T-cell (primary cell): ENCODE measurements at regions not wholly inside any gene's neighbourhood (a gene's known extent, or its start where the extent isn't known, plus 50 kb on each side); places are given as distances from the start of the nearest gene placed in this dataset.
"Not testable (repeated sequence)": the region's sequence is repeated elsewhere in the genome, so short reads cannot be mapped to it uniquely, and the experiment has no call there.

Experiments used
- ATAC-seq, 4 experiments: fragments of 200-7000 bp in 3 of 4; fragments of 150-1000 bp in 1 of 4; cut with Tn5 transposase; replicated peaks in 1 of 4; 1 replicate in 3 of 4; 2 replicates in 1 of 4; pipeline ENCODE4 v1.10.0; 2021; ENCODE audit warnings: moderate library complexity in 3 of 4, mild to moderate bottlenecking in 2 of 4, moderate number of reproducible peaks in 1 of 4
- CTCF ChIA-PET, 2 donors: fragments of 300-600 bp; sonication (Branson Sonifier 250); formaldehyde crosslinking; loops; one replicate each; lab custom pipeline; 2022; ENCODE audit warnings: antibody characterized with exemption in 2 of 2; lab: Charles Lee
- POLR2A ChIA-PET, 2 donors: fragments of 300-600 bp; sonication (Branson Sonifier 250); formaldehyde crosslinking; loops; one replicate each; lab custom pipeline; 2022; ENCODE audit warnings: antibody characterized with exemption in 2 of 2; lab: Charles Lee
- DNase-seq, 35 experiments: peaks; one replicate each; pipeline versions ENCODE4 v3.0.0 to v3.0.0-alpha.2; 2013 to 2023
- H3K27ac ChIP-seq: one replicate; pipeline ENCODE4 v1.5.1; 2013; ENCODE audit warnings: low read length
- H3K27me3 ChIP-seq, 2 experiments: replicated peaks in 1 of 2; 1 replicate in 1 of 2; 2 replicates in 1 of 2; pipeline versions ENCODE4 v1.6.1 to v1.7.0; 2013; ENCODE audit warnings: low read length in 1 of 2, mixed read lengths in 1 of 2; ENCODE audit not compliant: control insufficient read depth in 2 of 2, insufficient read depth in 2 of 2; ENCODE audit errors: extremely low read depth in 1 of 2
- H3K36me3 ChIP-seq, 2 donors: 1 replicate in 1 of 2; 2 replicates in 1 of 2; pipeline versions ENCODE4 v1.6.1 to v1.7.0; 2013; ENCODE audit warnings: low read length in 1 of 2; ENCODE audit not compliant: control insufficient read depth in 2 of 2, insufficient read depth in 1 of 2; ENCODE audit errors: extremely low read depth in 1 of 2
- H3K4me1 ChIP-seq, 2 experiments: 1 replicate in 1 of 2; 2 replicates in 1 of 2; pipeline versions ENCODE4 v1.6.1 to v1.7.0; 2013; ENCODE audit warnings: low read length in 2 of 2, mixed read lengths in 1 of 2; ENCODE audit not compliant: insufficient read depth in 2 of 2, control insufficient read depth in 1 of 2; ENCODE audit errors: extremely low read depth in 1 of 2
- H3K4me3 ChIP-seq, 2 donors: 1 replicate in 1 of 2; 2 replicates in 1 of 2; pipeline versions ENCODE4 v1.5.1 to v1.7.0; 2013; ENCODE audit warnings: mild to moderate bottlenecking in 2 of 2, low read length in 1 of 2, moderate library complexity in 1 of 2; ENCODE audit not compliant: control insufficient read depth in 1 of 2; ENCODE audit errors: extremely low read depth in 1 of 2
- H3K9me3 ChIP-seq: 2 replicates; pipeline ENCODE4 v1.7.0; 2013
- H3K27ac Mint-ChIP-seq, 2 donors: one replicate each; pipeline ENCODE4 v1.8.0; 2020 to 2021; ENCODE audit warnings: mild to moderate bottlenecking in 2 of 2, mixed read lengths in 2 of 2
- H3K27me3 Mint-ChIP-seq, 2 donors: one replicate each; pipeline ENCODE4 v1.8.0; 2021 to 2022; ENCODE audit warnings: mixed read lengths in 2 of 2
- H3K36me3 Mint-ChIP-seq: one replicate; pipeline ENCODE4 v1.8.0; 2021; ENCODE audit warnings: mixed read lengths
- H3K4me1 Mint-ChIP-seq, 3 donors: one replicate each; pipeline ENCODE4 v1.8.0; 2020 to 2022; ENCODE audit warnings: mixed read lengths in 3 of 3, mild to moderate bottlenecking in 1 of 3
- H3K4me3 Mint-ChIP-seq, 3 donors: one replicate each; pipeline ENCODE4 v1.8.0; 2020 to 2022; ENCODE audit warnings: mild to moderate bottlenecking in 3 of 3, mixed read lengths in 3 of 3, moderate library complexity in 3 of 3
- H3K9me3 Mint-ChIP-seq, 3 donors: one replicate each; pipeline ENCODE4 v1.8.0; 2020 to 2022; ENCODE audit warnings: mixed read lengths in 3 of 3
- WGBS: methylation state at CpG from one replicate; pipeline ENCODE4 v1.1.5; 2013; ENCODE audit warnings: missing lambda C conversion rate; ENCODE audit not compliant: insufficient coverage; 5-methylcytosine and 5-hydroxymethylcytosine counted together

- no peak overlapping the region for H3K27ac Mint-ChIP-seq
- no peak overlapping the region for H3K4me3 ChIP-seq
- CTCF ChIA-PET, result no interaction called here
- no peaks in the 10 kb centered on the region for H3K4me1 ChIP-seq
- POLR2A ChIA-PET, result interaction anchor here in 1 of 2 donors (0.6 kb wide), 1 partner anchor 36 kb away, joined by 3 read pairs; no protein-coding TSS in a partner anchor
- no peaks in the 10 kb centered on the region for H3K36me3 Mint-ChIP-seq
- ATAC-seq (no peak), DNase-seq (no peak)
- no peak overlapping the region for H3K4me3 Mint-ChIP-seq
- no peaks in the 10 kb centered on the region for H3K27me3 ChIP-seq
- no peaks in the 10 kb centered on the region for H3K36me3 ChIP-seq
- no peak overlapping the region for H3K27ac ChIP-seq
- H3K4me1 Mint-ChIP-seq, result no peaks in the 10 kb centered on the region
- no peaks in the 10 kb centered on the region for H3K9me3 ChIP-seq
- H3K9me3 Mint-ChIP-seq, result peaks cover 5 to 24% (median 6%) of the 10 kb centered on the region in 3 donors
- H3K27me3 Mint-ChIP-seq, result no peaks in the 10 kb centered on the region
- WGBS, result 90% methylated on average over 1 of the region's 2 CpGs
Observed at GRCh38 chr4:59666645-59667044, 1533.5 kb upstream of the ADGRL3 start.

GRCh38 chr4:59671037-59671436, 1529.1 kb upstream of the ADGRL3 start:
- Histone ChIP-seq H3K27me3 (no peaks in the 10 kb centered on the region), H3K4me3 (no peak overlapping the region), H3K27ac (no peak overlapping the region), H3K9me3 (no peaks in the 10 kb centered on the region), H3K36me3 (no peaks in the 10 kb centered on the region), H3K4me1 (no peaks in the 10 kb centered on the region)
- Mint-ChIP-seq H3K36me3 (no peaks in the 10 kb centered on the region), H3K4me3 (no peak overlapping the region), H3K27ac (no peak overlapping the region), H3K27me3 (no peaks in the 10 kb centered on the region), H3K4me1 (no peaks in the 10 kb centered on the region), H3K9me3 (peaks cover 5 to 16% (median 12%) of the 10 kb centered on the region in 3 donors)
- CTCF ChIA-PET, result no interaction called here
- ATAC-seq, result no peak
- POLR2A ChIA-PET, result no interaction called here
- DNase-seq, result no peak
- no CpG with 5 or more reads among the region's 1 CpG for WGBS

- ChIA-PET POLR2A (no interaction called here), CTCF (no interaction called here)
- H3K4me1 ChIP-seq, result no peaks in the 10 kb centered on the region
- H3K9me3 Mint-ChIP-seq, result peaks cover 0 to 25% (median 15%) of the 10 kb centered on the region in 3 donors
- no peak overlapping the region for H3K27ac ChIP-seq
- no peak overlapping the region for H3K4me3 Mint-ChIP-seq
- no peak for ATAC-seq
- H3K4me3 ChIP-seq, result no peak overlapping the region
- H3K27ac Mint-ChIP-seq, result no peak overlapping the region
- H3K36me3 Mint-ChIP-seq, result no peaks in the 10 kb centered on the region
- H3K4me1 Mint-ChIP-seq, result no peaks in the 10 kb centered on the region
- no peaks in the 10 kb centered on the region for H3K27me3 ChIP-seq
- H3K27me3 Mint-ChIP-seq, result no peaks in the 10 kb centered on the region
- no CpG with 5 or more reads among the region's 1 CpG for WGBS
- no peaks in the 10 kb centered on the region for H3K9me3 ChIP-seq
- DNase-seq, result no peak
- H3K36me3 ChIP-seq, result no peaks in the 10 kb centered on the region
Observed at GRCh38 chr4:59676389-59676788, 1523.7 kb upstream of the ADGRL3 start.

- not testable (repeated sequence) for H3K4me1 Mint-ChIP-seq, DNase-seq
Observed at GRCh38 chr4:59676992-59677391, 1523.1 kb upstream of the ADGRL3 start.

GRCh38 chr4:59685626-59686025, 1514.5 kb upstream of the ADGRL3 start:
- Histone ChIP-seq H3K27ac (no peak overlapping the region), H3K4me3 (no peak overlapping the region), H3K4me1 (no peaks in the 10 kb centered on the region), H3K27me3 (no peaks in the 10 kb centered on the region), H3K36me3 (no peaks in the 10 kb centered on the region), H3K9me3 (no peaks in the 10 kb centered on the region)
- Mint-ChIP-seq H3K4me1 (no peaks in the 10 kb centered on the region), H3K27ac (no peak overlapping the region), H3K27me3 (no peaks in the 10 kb centered on the region), H3K4me3 (no peak overlapping the region), H3K36me3 (no peaks in the 10 kb centered on the region), H3K9me3 (peaks cover 6 to 11% (median 6%) of the 10 kb centered on the region in 3 donors)
- DNase-seq, result no peak
- no peak for ATAC-seq
- ChIA-PET POLR2A (no interaction called here), CTCF (no interaction called here)
- whole genome bisulfite sequencing, result no CpG with 5 or more reads among the region's 1 CpG

More at GRCh38 chr4:59676992-59677391, 1523.1 kb upstream of the ADGRL3 start:
- no CpG with 5 or more reads among the region's 2 CpGs for WGBS
- peaks cover 0 to 25% (median 15%) of the 10 kb centered on the region in 3 donors for H3K9me3 Mint-ChIP-seq
- H3K27ac Mint-ChIP-seq, H3K4me3 Mint-ChIP-seq, POLR2A ChIA-PET, H3K27ac ChIP-seq, H3K27me3 ChIP-seq, CTCF ChIA-PET, H3K4me3 ChIP-seq, ATAC-seq, H3K4me1 ChIP-seq, H3K36me3 ChIP-seq, H3K36me3 Mint-ChIP-seq, H3K27me3 Mint-ChIP-seq, H3K9me3 ChIP-seq: not testable (repeated sequence)

GRCh38 chr4:59689149-59689548, 1511.0 kb upstream of the ADGRL3 start:
- no peaks in the 10 kb centered on the region for H3K36me3 ChIP-seq
- no peaks in the 10 kb centered on the region for H3K9me3 ChIP-seq
- H3K4me1 Mint-ChIP-seq, result no peaks in the 10 kb centered on the region
- H3K36me3 Mint-ChIP-seq, result no peaks in the 10 kb centered on the region
- H3K27me3 Mint-ChIP-seq, result no peaks in the 10 kb centered on the region
- ATAC-seq (no peak), DNase-seq (no peak)
- CTCF ChIA-PET, result no interaction called here
- H3K27ac ChIP-seq, result no peak overlapping the region
- no peak overlapping the region for H3K4me3 ChIP-seq
- H3K27ac Mint-ChIP-seq, result no peak overlapping the region
- no peak overlapping the region for H3K4me3 Mint-ChIP-seq
- H3K9me3 Mint-ChIP-seq, result peaks cover 6 to 11% (median 6%) of the 10 kb centered on the region in 3 donors
- no peaks in the 10 kb centered on the region for H3K4me1 ChIP-seq
- no peaks in the 10 kb centered on the region for H3K27me3 ChIP-seq
- POLR2A ChIA-PET, result no interaction called here
- 80% methylated on average over 2 of the region's 6 CpGs for WGBS
